GM10248 (cell line): ENCODE measurements at regions not wholly inside any gene's neighbourhood (a gene's known extent, or its start where the extent isn't known, plus 50 kb on each side); places are given as distances from the start of the nearest gene placed in this dataset.
"Not testable (repeated sequence)": the region's sequence is repeated elsewhere in the genome, so short reads cannot be mapped to it uniquely, and the experiment has no call there.

Source experiments
- CTCF ChIA-PET: fragments of 300-600 bp; sonication (Branson Sonifier 250); formaldehyde crosslinking; extraction: SDS; loops from one replicate; lab custom pipeline; 2021; ENCODE audit warnings: antibody characterized with exemption; lab: Yijun Ruan, JAX
- POLR2A ChIA-PET: fragments of 350-650 bp; sonication (Branson Sonifier 250); formaldehyde crosslinking; extraction: SDS; loops from one replicate; lab custom pipeline; 2020; ENCODE audit warnings: antibody characterized with exemption; lab: Yijun Ruan, JAX
- DNase-seq: peaks from one replicate; pipeline ENCODE4 v3.0.0; 2012; ENCODE audit errors: extremely low spot score
- CTCF ChIP-seq: IDR thresholded peaks from 2 replicates; pipeline ENCODE4 v1.5.1; 2012; ENCODE audit warnings: mild to moderate bottlenecking, low read depth; ENCODE audit errors: extremely low read depth, missing control alignments, control extremely low read depth

DNA sequence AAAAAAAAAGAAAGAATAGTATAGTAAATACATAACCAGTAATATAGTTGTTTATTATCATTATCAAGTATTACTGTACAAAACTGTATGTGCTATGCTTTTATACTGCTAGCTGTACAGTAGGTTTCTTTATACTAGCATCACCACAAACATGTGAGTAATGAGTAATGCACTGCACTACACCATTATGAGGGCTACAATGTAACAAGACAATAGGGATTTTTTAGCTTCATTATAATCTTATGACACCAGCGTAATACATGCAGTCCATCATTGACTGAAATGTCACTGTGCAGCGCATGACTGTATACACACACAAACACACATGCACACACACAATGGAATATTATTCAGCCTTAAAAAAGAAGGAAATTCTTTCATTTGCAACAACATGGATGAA, 111.5 kb upstream of the ZBED5 start:
- ChIA-PET POLR2A (no interaction called here), CTCF (interaction anchor here (1.4 kb wide), 1 partner anchor 35 kb away, joined by 6 read pairs; no protein-coding TSS in a partner anchor)
- no peak for DNase-seq
- no peak for TF ChIP-seq CTCF

GRCh38 chr11:10956884-10957283, 99.0 kb upstream of the ZBED5 start:
- CTCF ChIA-PET = interaction anchor here (1.4 kb wide), 1 partner anchor 22 kb away, joined by 3 read pairs; no protein-coding TSS in a partner anchor
- POLR2A ChIA-PET, DNase-seq: not testable (repeated sequence)

DNA sequence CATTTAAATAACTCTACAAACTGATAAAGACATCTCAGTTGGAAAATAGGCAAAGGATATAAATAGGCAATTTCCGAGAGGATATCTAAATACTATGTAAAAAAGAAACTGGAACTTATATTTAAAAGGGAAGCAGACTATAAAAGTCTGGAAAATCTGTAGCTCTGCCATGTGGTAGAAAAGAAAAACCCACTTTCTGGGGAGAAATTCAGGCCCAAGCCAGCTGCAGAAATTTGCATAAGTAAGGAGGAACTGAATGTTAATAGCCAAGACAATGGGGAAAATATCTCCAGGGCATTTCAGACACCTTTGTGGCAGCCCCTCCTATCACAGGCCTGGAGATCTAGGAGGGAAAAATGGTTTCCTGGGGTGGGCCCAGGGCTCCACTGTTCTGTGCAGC, 97.8 kb upstream of the ZBED5 start:
- ChIA-PET CTCF (interaction anchor here (0.9 to 1.4 kb wide), 2 partner anchors 20 to 21 kb away, joined by 3 read pairs; no protein-coding TSS in a partner anchor), POLR2A (no interaction called here)
- DNase-seq = no peak
- TF ChIP-seq CTCF = no peak

DNA sequence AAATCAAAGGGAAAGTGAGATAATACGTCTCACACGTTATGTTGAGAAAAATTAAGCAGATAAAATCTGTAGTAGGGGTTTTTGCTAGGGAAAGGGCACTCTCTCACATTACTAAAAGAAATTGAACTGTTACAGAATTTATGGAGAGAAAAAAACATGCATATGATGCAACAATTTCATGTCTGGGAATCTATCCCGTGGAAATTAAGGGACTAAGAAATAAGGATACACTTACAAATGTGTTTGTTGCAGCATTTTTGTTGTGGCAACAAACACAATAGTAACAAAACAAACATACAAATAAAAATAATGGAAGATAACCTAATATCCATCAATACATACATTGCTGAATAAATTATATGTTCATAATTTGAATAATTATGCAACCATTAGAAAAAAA, 96.3 kb upstream of the ZBED5 start:
- CTCF ChIA-PET = no interaction called here
- POLR2A ChIA-PET = no interaction called here
- no peak for DNase-seq
- TF ChIP-seq CTCF = no peak

DNA sequence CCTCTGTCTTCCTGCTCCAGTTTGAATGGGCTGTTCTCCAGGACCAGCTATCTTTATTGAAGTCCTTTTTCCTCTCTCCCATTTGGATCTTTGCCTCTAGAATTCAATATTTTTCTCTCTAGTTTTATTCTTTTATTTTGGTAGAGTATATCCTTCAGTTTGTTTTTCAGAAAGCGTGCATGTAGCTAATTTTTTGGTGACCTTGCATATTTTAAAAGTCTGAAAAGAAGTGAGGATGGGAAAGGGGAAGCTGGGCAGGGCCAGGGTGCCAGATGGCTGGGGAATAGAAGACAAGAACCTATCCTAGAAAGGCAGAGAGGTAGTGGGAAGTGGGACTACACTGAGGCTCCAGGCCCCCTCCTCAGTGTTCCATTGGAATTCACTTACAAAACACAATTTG, 95.0 kb upstream of the ZBED5 start:
- TF ChIP-seq CTCF = no peak
- DNase-seq = no peak
- ChIA-PET CTCF (interaction anchor here (1.0 kb wide), 1 partner anchor 16 kb away, joined by 3 read pairs; no protein-coding TSS in a partner anchor), POLR2A (no interaction called here)

DNA sequence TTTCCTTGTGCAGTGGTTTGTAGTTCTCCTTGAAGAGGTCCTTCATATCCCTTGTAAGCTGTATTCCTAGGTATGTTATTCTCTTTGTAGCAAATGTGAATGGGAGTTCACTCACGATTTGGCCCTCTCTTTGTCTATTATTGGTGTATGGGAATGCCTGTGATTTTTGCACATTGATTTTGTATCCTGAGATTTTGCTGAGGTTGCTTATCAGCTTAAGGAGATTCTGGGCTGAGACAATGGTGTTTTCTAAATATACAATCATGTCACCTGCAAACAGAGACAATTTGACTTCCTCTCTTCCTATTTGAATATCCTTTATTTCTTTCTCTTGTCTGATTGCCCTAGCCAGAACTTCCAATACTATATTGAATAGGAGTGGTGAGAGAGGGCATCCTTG, 90.1 kb upstream of the ZBED5 start:
- DNase-seq, POLR2A ChIA-PET: not testable (repeated sequence)
- CTCF ChIA-PET = interaction anchor here (1.3 to 1.4 kb wide), 2 partner anchors 11 to 14 kb away, joined by 3 read pairs; no protein-coding TSS in a partner anchor

GRCh38 chr11:10946072-10946471, 88.2 kb upstream of the ZBED5 start:
- ChIA-PET POLR2A (no interaction called here), CTCF (interaction anchor here (5.4 kb wide), 1 partner anchor 12 kb away, joined by 36 read pairs; no protein-coding TSS in a partner anchor)
- no peak for DNase-seq
- no peak for TF ChIP-seq CTCF

GRCh38 chr11:10945196-10945595, 87.3 kb upstream of the ZBED5 start:
- no peak for TF ChIP-seq CTCF
- DNase-seq = no peak
- ChIA-PET POLR2A (no interaction called here), CTCF (interaction anchor here (0.8 to 5.4 kb wide), 4 partner anchors 11 to 92 kb away, joined by 3 to 36 read pairs (median 3); no protein-coding TSS in a partner anchor)
